ENCODE measurements at regions not wholly inside any gene's neighbourhood (a gene's known extent, or its start where the extent isn't known, plus 50 kb on each side); places are given as distances from the start of the nearest gene placed in this dataset.

DNA sequence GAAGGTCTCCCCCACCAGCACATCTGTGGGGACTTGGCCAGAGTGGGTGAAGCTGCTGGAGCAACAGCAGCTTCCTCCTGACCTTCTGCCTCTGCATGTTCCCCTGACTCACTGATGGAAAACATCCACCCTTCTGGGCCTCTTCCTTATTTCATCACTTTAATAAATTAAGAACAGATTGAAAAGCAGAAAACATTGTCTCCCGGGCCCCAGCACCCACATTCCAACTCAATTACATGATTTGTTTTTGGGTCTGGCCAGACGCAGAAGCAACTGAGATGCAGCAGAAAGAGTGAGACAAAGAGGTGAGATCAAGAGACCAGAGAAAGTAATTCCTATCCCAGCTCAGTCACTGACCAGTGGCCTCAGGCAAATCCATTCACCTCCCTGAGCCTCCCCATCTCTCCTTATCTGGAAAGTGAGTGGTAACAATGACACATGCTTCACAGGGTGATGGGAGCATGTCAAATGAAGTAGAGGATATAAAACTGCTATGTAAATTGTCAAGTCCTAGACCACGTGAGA, 157.1 kb downstream of the ELAVL4 start:
- DNase-seq (ENCODE audit: low spot score in 2 of 2): peak; percentile 69 to 84
- WGBS: 34% methylated on average over 3 of the region's 3 CpGs
- H3K27me3 ChIP-seq: no peaks in the 10 kb centered on the region
- H3K27ac ChIP-seq: peak overlapping the region; percentile 42
- no peaks in the 10 kb centered on the region for H3K36me3 ChIP-seq
- no peak overlapping the region for H3K4me3 ChIP-seq
- H3K9me3 ChIP-seq: no peaks in the 10 kb centered on the region
- TF ChIP-seq POLR2AphosphoS5 (IDR thresholded peaks at IDR 0.05) (no peak), EP300 (IDR thresholded peaks at IDR 0.05) (no peak), POLR2A (IDR thresholded peaks at IDR 0.05) (no peak)
- TF ChIP-seq, protein P1, sequence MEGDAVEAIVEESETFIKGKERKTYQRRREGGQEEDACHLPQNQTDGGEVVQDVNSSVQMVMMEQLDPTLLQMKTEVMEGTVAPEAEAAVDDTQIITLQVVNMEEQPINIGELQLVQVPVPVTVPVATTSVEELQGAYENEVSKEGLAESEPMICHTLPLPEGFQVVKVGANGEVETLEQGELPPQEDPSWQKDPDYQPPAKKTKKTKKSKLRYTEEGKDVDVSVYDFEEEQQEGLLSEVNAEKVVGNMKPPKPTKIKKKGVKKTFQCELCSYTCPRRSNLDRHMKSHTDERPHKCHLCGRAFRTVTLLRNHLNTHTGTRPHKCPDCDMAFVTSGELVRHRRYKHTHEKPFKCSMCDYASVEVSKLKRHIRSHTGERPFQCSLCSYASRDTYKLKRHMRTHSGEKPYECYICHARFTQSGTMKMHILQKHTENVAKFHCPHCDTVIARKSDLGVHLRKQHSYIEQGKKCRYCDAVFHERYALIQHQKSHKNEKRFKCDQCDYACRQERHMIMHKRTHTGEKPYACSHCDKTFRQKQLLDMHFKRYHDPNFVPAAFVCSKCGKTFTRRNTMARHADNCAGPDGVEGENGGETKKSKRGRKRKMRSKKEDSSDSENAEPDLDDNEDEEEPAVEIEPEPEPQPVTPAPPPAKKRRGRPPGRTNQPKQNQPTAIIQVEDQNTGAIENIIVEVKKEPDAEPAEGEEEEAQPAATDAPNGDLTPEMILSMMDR (IDR thresholded peaks at IDR 0.05): no peak
- H3K4me1 ChIP-seq: no peaks in the 10 kb centered on the region

DNA sequence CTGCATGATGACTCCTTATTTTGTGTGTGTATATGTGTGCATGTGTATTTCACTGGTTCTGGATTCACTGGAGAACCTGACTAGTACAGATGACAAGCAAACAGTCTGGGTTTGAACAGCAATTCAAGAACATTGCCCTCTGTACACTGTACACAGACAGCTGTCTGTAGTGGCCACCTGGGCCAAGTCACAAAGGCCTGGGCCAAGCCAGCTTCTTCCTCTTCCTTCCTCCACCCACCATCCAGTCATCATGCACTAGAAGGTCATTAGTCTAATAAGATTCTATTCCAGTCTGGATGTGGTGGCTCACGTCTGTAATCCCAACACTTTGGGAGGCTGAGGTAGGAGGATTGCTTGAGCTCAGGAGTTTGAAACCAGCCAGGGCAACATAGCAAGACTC, 155.9 kb downstream of the ELAVL4 start:
- WGBS: 87% methylated on average over 1 of the region's 1 CpG
- Histone ChIP-seq H3K9me3 (no peaks in the 10 kb centered on the region), H3K36me3 (no peaks in the 10 kb centered on the region), H3K27me3 (no peaks in the 10 kb centered on the region), H3K4me1 (no peaks in the 10 kb centered on the region), H3K27ac (no peak overlapping the region), H3K4me3 (no peak overlapping the region)
- no peak for DNase-seq (ENCODE audit: low spot score in 2 of 2)
- TF ChIP-seq, protein P1 (IDR thresholded peaks at IDR 0.05): no peak
- TF ChIP-seq POLR2AphosphoS5 (IDR thresholded peaks at IDR 0.05) (no peak), POLR2A (IDR thresholded peaks at IDR 0.05) (no peak), EP300 (IDR thresholded peaks at IDR 0.05) (no peak)

DNA sequence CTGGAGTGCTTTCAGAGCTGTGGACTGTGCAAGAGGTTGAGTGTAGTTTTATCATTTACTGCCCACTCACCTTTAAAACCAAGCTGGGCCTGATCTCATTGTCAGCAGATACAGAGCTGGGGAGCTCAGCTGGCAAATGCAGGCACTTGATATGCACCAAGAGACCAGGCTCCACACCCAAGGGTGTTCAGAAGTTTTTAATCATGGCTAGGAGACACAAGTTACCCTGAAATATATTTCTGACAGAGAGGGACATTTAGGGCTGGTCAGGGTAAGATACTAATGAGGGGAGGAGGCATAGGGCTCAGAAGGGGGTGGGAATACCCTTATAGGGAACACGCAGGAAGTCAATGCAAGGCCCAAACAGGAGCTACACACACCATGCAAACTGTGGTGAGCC, 153.7 kb downstream of the ELAVL4 start:
- no peaks in the 10 kb centered on the region for H3K27me3 ChIP-seq
- 100% methylated on average over 1 of the region's 1 CpG for WGBS
- no peak for DNase-seq (ENCODE audit: low spot score in 2 of 2)
- H3K4me1 ChIP-seq: no peaks in the 10 kb centered on the region
- H3K9me3 ChIP-seq: no peaks in the 10 kb centered on the region
- H3K27ac ChIP-seq: no peak overlapping the region
- H3K36me3 ChIP-seq: no peaks in the 10 kb centered on the region
- TF ChIP-seq POLR2A (IDR thresholded peaks at IDR 0.05): no peak
- no peak for TF ChIP-seq POLR2AphosphoS5 (IDR thresholded peaks at IDR 0.05)
- TF ChIP-seq, protein P1 (IDR thresholded peaks at IDR 0.05): no peak
- no peak for TF ChIP-seq EP300 (IDR thresholded peaks at IDR 0.05)
- no peak overlapping the region for H3K4me3 ChIP-seq

DNA sequence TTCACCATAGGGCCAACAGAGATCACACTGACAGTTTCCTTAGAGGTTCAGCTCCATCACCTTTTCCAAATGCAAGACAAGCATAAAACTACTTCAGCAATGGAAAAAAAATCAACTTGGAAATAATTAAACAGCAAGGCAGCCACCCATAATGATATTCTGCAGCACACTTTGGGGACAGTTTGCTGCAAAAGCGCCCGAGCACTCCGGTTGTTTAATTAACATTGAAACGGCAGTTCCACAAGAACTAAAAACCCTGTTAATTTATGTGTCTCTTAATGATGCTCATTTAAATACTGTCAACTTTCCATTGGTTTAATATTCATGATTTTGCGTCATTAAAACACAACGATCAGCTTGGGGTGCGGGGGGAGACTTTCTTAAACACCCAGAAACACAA, 153.2 kb downstream of the ELAVL4 start:
- WGBS: 92% methylated on average over 7 of the region's 7 CpGs
- no peak overlapping the region for H3K4me3 ChIP-seq
- H3K36me3 ChIP-seq: no peaks in the 10 kb centered on the region
- TF ChIP-seq POLR2A (IDR thresholded peaks at IDR 0.05) (no peak), EP300 (IDR thresholded peaks at IDR 0.05) (no peak), POLR2AphosphoS5 (IDR thresholded peaks at IDR 0.05) (no peak)
- TF ChIP-seq, protein P1 (IDR thresholded peaks at IDR 0.05): no peak
- H3K27ac ChIP-seq: no peak overlapping the region
- no peaks in the 10 kb centered on the region for H3K27me3 ChIP-seq
- H3K9me3 ChIP-seq: no peaks in the 10 kb centered on the region
- no peaks in the 10 kb centered on the region for H3K4me1 ChIP-seq
- DNase-seq (ENCODE audit: low spot score in 2 of 2): no peak

DNA sequence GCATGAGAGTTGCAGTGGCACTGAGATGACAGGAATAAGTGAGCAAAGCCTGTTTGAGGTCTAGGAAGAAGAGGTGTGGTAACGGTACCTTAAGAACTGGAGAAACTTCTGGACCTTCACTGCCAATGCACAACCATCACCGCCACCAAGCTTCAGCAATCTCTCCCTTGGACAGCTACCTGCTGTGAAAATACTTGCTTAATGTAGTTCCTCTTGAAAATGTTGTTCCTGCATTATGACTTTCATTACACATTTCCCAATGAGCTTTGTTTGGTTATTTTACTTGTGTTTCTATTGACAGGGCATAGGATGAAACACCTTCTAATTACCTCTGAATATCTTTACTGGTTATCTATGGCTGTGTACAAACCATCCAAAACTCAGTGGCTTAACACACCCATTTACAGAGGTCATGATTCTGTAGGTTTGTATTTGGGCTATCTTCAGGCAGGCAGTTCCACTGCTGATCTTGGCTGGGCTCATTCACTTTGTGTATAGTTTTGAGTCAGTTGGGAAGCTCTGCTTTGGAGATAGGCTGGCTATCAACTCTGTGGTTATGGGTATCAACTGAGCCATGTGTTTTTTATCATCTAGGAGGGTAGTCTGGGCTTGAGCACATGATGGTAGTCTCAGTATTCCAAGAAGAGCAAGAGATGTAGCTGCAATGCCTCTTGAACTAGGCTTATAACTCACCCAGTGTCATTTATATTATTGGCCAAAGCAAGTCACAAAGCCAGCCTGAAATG, 149.4 kb downstream of the ELAVL4 start:
- 89% methylated on average over 2 of the region's 2 CpGs for WGBS
- H3K4me3 ChIP-seq: no peak overlapping the region
- H3K9me3 ChIP-seq: no peaks in the 10 kb centered on the region
- H3K27ac ChIP-seq: no peak overlapping the region
- no peaks in the 10 kb centered on the region for H3K27me3 ChIP-seq
- H3K36me3 ChIP-seq: no peaks in the 10 kb centered on the region
- DNase-seq (ENCODE audit: low spot score in 2 of 2): no peak
- TF ChIP-seq POLR2A (IDR thresholded peaks at IDR 0.05): no peak
- no peak for TF ChIP-seq POLR2AphosphoS5 (IDR thresholded peaks at IDR 0.05)
- TF ChIP-seq EP300 (IDR thresholded peaks at IDR 0.05): no peak
- TF ChIP-seq, protein P1 (IDR thresholded peaks at IDR 0.05): no peak
- H3K4me1 ChIP-seq: no peaks in the 10 kb centered on the region

Data from suprapubic skin (tissue), 4 donors.